Uterus (tissue), 2 donors: ENCODE measurements at regions not wholly inside any gene's neighbourhood (a gene's known extent, or its start where the extent isn't known, plus 50 kb on each side); places are given as distances from the start of the nearest gene placed in this dataset.

Experiments
- POLR2A ChIP-seq, 2 donors: fragments of 450-650 bp; IDR thresholded peaks; one replicate each; pipeline ENCODE4 v1.6.1; 2016; ENCODE audit warnings: antibody characterized with exemption in 2 of 2, mild to moderate bottlenecking in 1 of 2, moderate library complexity in 1 of 2
- TF ChIP-seq, protein P1 (sequence below), 4 experiments: fragments of 200-600 bp in 2 of 4; fragments of 450-650 bp in 2 of 4; sonication (generic) in 2 of 4; IDR thresholded peaks; one replicate each; pipeline ENCODE4 v1.5.1; 2016 to 2019; ENCODE audit warnings: antibody characterized with exemption in 4 of 4, mild to moderate bottlenecking in 2 of 4, moderate library complexity in 1 of 4

DNA sequence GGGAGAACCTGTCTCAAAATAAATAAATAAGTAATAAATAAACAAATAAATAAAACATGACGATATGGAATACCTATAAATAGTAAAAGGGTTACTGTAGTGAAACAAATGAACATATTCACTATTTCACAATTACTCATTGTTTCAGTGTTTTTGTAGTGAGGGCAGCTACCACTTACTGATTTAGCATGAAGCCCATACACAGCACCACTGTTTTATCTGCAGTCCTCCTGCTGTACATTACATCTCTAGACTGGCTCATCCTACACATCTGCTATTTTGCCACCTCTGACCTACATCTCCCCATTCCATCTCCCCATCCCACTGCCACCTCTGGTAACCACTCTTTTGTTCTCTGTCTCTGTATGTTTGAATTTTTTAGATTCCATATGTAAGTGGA lies 332.7 kb upstream of the SMIM21 start:
- TF ChIP-seq, protein P1, sequence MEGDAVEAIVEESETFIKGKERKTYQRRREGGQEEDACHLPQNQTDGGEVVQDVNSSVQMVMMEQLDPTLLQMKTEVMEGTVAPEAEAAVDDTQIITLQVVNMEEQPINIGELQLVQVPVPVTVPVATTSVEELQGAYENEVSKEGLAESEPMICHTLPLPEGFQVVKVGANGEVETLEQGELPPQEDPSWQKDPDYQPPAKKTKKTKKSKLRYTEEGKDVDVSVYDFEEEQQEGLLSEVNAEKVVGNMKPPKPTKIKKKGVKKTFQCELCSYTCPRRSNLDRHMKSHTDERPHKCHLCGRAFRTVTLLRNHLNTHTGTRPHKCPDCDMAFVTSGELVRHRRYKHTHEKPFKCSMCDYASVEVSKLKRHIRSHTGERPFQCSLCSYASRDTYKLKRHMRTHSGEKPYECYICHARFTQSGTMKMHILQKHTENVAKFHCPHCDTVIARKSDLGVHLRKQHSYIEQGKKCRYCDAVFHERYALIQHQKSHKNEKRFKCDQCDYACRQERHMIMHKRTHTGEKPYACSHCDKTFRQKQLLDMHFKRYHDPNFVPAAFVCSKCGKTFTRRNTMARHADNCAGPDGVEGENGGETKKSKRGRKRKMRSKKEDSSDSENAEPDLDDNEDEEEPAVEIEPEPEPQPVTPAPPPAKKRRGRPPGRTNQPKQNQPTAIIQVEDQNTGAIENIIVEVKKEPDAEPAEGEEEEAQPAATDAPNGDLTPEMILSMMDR (IDR thresholded peaks at IDR 0.05): no peak
- no peak for TF ChIP-seq POLR2A (IDR thresholded peaks at IDR 0.05)
